ENCODE measurements at regions not wholly inside any gene's neighbourhood (a gene's known extent, or its start where the extent isn't known, plus 50 kb on each side); places are given as distances from the start of the nearest gene placed in this dataset.

- Histone ChIP-seq H3K23me2 (ENCODE audit: low read depth, low read length) (no peaks in the 10 kb centered on the region), H4K5ac (ENCODE audit: insufficient read length, low read depth, low read length) (no peak overlapping the region), H3K79me2 (ENCODE audit: control insufficient read depth in 1 of 2, insufficient read depth in 2 of 2, low read length in 2 of 2) (no peaks in the 10 kb centered on the region), H3K79me1 (ENCODE audit: low read depth, low read length) (no peaks in the 10 kb centered on the region), H2BK5ac (ENCODE audit: low read depth, low read length) (no peak overlapping the region), H3K9me3 (ENCODE audit: insufficient read depth in 2 of 2, low read depth in 1 of 2, low read length in 1 of 2) (no peaks in the 10 kb centered on the region), H3K4me2 (ENCODE audit: insufficient read depth in 1 of 2, low read depth in 2 of 2, low read length in 2 of 2) (no peak overlapping the region), H3K27me3 (replicated peaks in 1 of 4; ENCODE audit: control insufficient read depth in 3 of 4, extremely low read depth in 1 of 4, insufficient read depth in 3 of 4, low read length in 3 of 4) (no peaks in the 10 kb centered on the region), H3K4ac (replicated peaks; ENCODE audit: insufficient read length, low read depth, low read length) (no peak overlapping the region), H2BK20ac (ENCODE audit: low read length) (no peak overlapping the region), H2BK120ac (replicated peaks; ENCODE audit: low read depth, low read length) (no peak overlapping the region), H4K8ac (ENCODE audit: extremely low read depth, insufficient read depth, low read length) (no peak overlapping the region), H3K56ac (replicated peaks; ENCODE audit: insufficient read length, low read depth, low read length) (no peak overlapping the region), H4K91ac (replicated peaks; ENCODE audit: insufficient read length, low read length) (no peak overlapping the region), H2BK15ac (ENCODE audit: low read length) (no peak overlapping the region), H2AFZ (ENCODE audit: low read length) (no peak overlapping the region), H3K18ac (ENCODE audit: extremely low read depth, low read length) (no peak overlapping the region), H2BK12ac (ENCODE audit: low read depth, low read length) (no peak overlapping the region), H3K14ac (ENCODE audit: insufficient read length) (no peak overlapping the region), H3K4me1 (replicated peaks in 1 of 4; ENCODE audit: control insufficient read depth in 3 of 4, insufficient read depth in 4 of 4, low read length in 3 of 4) (no peaks in the 10 kb centered on the region), H3K4me3 (ENCODE audit: extremely low read depth in 1 of 4, insufficient read depth in 2 of 4, low read depth in 3 of 4, low read length in 4 of 4) (no peak overlapping the region), H4K20me1 (replicated peaks in 1 of 2; ENCODE audit: control insufficient read depth in 1 of 2, insufficient read depth in 2 of 2, low read length in 2 of 2) (no peaks in the 10 kb centered on the region), H3K27ac (ENCODE audit: low read depth, low read length) (no peak overlapping the region), H3K36me3 (ENCODE audit: control insufficient read depth in 2 of 4, insufficient read depth in 4 of 4, low read length in 3 of 4) (no peaks in the 10 kb centered on the region), H2AK5ac (ENCODE audit: low read depth, low read length) (no peak overlapping the region), H3K9ac (replicated peaks in 1 of 4; ENCODE audit: extremely low read depth in 1 of 4, low read depth in 3 of 4, low read length in 3 of 4) (no peak overlapping the region), H3K23ac (ENCODE audit: insufficient read length) (no peak overlapping the region)
- ChIA-PET POLR2A (ENCODE audit: partially characterized antibody) (no interaction called here), CTCF (ENCODE audit: partially characterized antibody) (no interaction called here)
- no peak for FAIRE-seq
- 94% methylated on average over 5 of the region's 5 CpGs; no CpG with 5 or more reads in 1 of the 2 experiments for WGBS, 2 experiments (ENCODE audit: extremely low coverage in 1 of 2, insufficient coverage in 1 of 2, insufficient read length in 1 of 2, insufficient replicate concordance in 2 of 2, low coverage in 1 of 2, low lambda C conversion rate in 2 of 2, missing lambda C conversion rate in 1 of 2)
- no peak for TF ChIP-seq POLR2AphosphoS5 (IDR thresholded peaks at IDR 0.05; ENCODE audit: low read depth, low read length)
- peak; percentile 37; the same call in 1 of the 2 replicates for TF ChIP-seq USF2 (IDR thresholded peaks at IDR 0.05; ENCODE audit: low read length)
- no peak for TF ChIP-seq RAD21 (IDR thresholded peaks at IDR 0.05 in 1 of 2, conservative IDR thresholded peaks at IDR 0.05 in 1 of 2; ENCODE audit: low read depth in 2 of 2, low read length in 2 of 2)
- no peak for DNase-seq (ENCODE audit: low read depth in 1 of 2, low spot score in 2 of 2)
Observed at GRCh38 chr15:79513940-79514339, 81.8 kb downstream of the MINAR1 start.

Data from H1 (cell line).